Globus pallidus (tissue), 1 donor: ENCODE measurements at regions not wholly inside any gene's neighbourhood (a gene's known extent, or its start where the extent isn't known, plus 50 kb on each side); places are given as distances from the start of the nearest gene placed in this dataset.
"Not testable (repeated sequence)": the region's sequence is repeated elsewhere in the genome, so short reads cannot be mapped to it uniquely, and the experiment has no call there.

ENCODE experiments used
- DNase-seq: peaks from one replicate; pipeline ENCODE4 v3.0.0-alpha.2; 2015; ENCODE audit warnings: low spot score

DNA sequence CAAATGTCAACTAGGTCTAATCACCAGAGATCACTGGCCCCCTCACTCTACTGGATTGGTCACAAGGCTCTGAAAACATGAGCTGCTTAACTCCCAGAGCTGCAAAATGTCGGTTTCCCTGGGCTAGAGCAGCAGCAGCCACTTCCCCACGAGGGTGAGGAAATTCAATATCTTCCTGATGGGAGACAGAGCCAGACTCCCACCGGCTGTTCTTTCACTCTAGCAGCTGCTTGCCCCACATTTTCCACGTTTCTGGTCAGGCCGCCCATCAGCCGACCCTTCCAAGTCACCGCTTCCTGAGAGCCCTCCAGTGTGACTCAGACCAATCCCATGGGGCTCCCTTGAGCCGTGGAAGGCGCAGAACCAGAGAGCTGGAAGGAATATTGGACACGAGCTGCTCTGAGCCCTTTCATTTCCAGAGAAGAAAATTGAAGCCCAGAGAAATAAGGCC lies 227.0 kb downstream of the ADAMTS15 start:
- DNase-seq = no peak

GRCh38 chr11:130675917-130676316 lies 227.5 kb downstream of the ADAMTS15 start:
- DNase-seq = no peak

GRCh38 chr11:130677486-130678153 lies 229.2 kb downstream of the ADAMTS15 start:
- DNase-seq = no peak

- DNase-seq = no peak
These were observed 230.8 kb downstream of the ADAMTS15 start for GRCh38 chr11:130679247-130679646.

- DNase-seq = not testable (repeated sequence)
These were observed 233.8 kb downstream of the SNX19 start for GRCh38 chr11:130682471-130682870.

DNA sequence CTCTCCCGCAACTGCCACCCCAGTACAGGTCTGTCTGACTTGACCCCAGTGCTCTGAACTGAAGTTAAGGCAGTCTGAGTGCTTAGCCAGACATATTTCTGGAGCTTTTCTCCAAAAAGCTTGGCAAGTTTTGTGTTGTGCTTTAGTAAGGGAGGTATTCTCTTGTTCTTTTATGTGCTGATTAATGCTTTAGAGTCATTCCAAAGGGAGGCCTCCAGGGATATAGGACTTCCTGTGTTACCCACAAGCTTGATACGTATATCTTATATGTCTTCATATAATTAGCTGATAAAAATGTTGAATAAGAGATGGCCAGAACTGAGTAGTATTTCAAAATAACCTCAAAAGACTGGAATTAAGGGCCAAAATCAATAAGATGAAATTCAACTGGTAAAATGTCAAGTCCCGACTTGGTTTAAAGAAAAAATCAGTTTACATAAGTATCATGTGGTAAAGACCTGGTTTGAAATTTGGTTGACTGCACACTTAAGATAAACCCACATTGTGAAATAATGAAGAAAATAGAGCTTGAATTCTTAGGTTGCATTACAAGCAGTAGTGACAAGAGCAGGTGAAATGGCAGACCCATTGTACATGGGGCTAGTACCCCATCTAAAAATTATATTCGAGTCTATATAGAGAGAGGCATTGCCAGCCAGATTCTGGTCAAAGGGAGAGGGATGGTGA lies 226.9 kb downstream of the SNX19 start:
- no peak for DNase-seq

GRCh38 chr11:130691581-130691980 lies 224.7 kb downstream of the SNX19 start:
- DNase-seq = no peak

GRCh38 chr11:130692220-130692619 lies 224.1 kb downstream of the SNX19 start:
- DNase-seq = no peak

DNA sequence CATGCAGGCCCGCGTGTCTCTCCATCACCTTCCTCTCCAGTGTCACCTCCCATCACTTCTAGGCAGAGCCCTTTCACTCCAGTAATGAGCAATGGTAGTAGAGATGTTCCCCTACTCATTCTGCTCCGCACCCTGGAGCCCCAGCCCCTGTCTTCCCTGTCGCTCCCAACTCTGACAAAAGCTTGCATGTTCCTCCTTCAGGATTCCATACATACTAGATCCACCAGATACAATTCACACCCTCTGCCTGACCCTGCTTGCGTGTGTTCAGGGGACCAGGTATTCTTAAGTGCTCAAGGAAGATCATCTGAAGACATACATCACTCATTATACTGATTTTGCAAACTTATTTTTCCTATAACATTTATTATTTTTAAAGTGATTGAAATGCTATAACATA lies 222.7 kb downstream of the SNX19 start:
- no peak for DNase-seq

DNA sequence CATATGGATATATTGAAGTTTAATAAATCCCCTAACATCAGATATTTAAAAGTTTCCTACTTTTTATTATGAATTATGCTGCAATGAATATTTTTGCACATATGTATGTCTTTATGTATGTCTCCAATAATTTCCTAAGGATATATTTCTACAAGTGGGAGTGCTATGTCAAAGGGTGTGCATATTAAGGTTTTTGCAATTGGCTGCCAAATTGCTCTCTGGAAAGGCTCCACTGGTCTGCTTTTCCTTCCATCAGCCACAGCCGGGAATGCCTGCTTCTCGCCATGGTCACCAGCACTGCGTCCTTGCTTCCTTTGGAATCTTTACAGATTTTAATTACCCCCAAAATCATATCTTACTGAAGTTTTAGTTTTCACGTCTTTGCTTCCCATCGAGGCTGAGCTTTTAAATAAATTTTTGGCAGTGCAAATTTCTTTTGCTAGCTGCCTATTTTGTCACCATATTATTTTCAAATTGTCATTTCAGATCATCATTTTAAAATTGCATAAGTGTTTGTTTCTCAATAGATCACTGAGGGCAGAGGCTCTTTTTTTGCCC lies 221.7 kb downstream of the SNX19 start:
- no peak for DNase-seq

DNA sequence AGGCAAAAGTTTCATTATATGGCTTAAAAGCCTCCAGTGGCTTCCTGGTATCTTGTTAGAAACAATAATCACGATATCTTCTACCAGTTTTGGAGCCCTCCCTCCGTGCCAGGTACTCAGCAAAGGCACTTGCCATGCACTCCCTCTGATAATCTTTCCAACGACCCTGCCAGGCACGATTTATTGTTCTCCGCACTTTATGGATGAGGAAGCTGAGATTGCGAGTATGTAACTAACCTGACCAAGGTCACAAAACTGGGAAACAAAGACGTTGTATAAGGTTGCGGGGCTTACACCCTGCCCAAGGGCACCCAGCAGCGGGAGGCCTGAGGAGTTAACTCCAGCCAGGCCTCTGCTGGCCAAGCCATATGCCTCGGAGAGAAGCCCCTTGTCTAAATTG lies 218.1 kb downstream of the SNX19 start:
- no peak for DNase-seq

- DNase-seq = no peak
These were observed 216.7 kb downstream of the SNX19 start for GRCh38 chr11:130699561-130699960.

GRCh38 chr11:130700092-130700491 lies 216.2 kb downstream of the SNX19 start:
- no peak for DNase-seq

DNA sequence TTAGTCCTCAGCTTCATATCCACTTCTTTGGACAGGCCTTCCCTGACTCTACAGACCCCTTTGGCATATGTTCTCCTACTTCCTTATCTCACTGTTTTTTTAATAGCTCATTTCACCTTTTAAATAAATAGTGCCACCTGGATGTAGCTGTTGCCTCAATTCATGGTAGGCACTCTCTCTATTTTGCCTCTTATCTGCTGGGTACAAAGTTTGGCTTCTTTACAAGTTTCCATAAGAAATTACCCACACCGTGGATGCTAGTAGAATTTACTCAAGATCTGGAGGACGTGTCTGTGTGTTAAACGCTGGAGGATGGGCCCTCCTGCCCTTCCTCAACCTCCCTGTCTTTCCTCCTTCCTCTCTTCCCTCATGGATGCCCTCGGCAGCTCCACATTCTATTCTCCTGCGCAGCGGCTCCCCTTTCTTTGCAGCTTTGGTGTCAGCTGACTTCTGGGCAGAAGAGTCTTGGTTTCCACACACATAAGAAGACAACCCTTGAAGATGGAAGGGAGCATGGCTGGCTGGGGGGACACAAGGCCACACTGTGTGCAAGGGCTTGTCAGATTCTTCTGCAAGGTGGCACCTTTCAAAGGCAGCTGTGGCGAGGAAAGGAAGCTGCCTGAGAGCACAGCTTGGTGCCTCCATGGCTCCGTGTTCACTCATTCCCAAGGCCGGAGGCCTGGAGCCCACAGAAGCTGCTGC lies 212.6 kb downstream of the SNX19 start:
- DNase-seq = no peak

DNA sequence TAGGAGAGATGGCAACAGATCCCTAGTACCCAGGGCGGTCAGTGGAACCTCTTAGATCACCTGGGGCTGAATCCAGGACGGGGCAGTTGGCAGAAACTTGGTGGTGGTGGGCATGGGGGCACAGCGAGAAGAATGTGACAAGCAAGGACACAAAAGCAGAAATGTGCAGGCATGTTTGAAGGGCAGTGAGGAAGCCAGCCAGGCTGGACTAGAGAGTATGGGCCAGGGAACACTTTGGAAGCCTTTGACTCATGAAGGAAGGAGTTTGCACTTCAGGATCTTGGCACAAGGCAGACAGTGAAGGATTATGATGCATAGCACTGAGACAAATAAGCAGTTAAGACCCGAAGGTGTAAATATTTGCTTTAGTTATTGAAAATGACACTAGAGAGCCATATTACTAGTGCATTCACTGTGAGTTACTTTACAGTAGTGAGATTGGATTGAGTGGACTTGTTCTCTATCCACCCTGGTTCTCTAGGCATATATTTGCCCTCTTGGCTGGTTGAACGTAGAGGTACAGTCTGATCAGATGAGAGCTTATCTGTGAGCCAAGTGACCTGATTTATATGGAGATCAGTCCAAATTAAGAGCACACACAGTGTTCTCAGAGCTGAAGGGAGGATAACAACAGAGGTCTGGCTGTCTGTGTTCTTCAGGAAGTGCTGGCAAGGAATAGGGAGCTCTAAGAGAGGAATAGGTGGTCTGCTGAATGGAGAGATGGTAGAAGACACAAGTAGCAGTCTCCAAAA lies 210.4 kb downstream of the SNX19 start:
- no peak for DNase-seq

DNA sequence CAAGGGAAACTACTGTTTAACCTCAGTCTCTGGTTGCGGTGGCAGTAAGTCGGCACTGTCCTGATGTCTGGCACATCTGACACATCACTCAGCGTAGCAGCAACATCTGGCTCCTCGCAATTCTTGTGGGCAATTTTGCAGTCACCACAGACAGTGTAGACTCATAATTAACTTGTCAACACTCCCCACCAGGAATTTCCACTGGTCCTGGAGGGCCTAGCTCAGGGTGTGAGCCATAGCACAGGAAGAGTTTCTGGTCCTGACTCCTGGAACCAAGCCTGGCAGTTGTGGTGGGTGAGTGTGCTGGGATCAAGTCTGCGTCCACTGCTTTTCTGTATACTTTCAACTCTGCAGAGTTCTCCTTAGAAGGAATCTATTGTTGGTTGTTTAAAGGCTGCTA lies 209.7 kb downstream of the SNX19 start:
- DNase-seq = no peak

- no peak for DNase-seq
These were observed 209.1 kb downstream of the SNX19 start for GRCh38 chr11:130707217-130707616.

GRCh38 chr11:130709531-130709930 lies 206.7 kb downstream of the SNX19 start:
- no peak for DNase-seq

DNA sequence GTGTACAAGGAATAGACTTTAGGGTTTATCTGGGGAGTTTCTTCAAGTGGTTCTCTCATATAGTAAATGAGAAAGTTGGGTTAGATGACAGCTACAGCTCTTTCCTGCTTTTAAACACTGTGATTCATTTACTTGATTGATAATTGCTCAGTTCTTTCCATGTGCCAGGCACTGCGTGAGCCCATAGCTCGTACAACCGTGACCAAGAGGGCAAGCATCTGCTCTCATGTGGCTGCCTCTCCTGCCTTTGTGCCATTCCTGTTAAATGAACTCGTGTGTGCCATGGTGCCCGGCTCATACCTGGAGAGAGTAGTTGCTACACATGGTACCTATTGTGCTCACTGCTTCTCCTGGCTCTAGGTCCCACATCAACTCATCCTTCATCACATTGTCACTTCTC lies 206.3 kb downstream of the SNX19 start:
- no peak for DNase-seq

DNA sequence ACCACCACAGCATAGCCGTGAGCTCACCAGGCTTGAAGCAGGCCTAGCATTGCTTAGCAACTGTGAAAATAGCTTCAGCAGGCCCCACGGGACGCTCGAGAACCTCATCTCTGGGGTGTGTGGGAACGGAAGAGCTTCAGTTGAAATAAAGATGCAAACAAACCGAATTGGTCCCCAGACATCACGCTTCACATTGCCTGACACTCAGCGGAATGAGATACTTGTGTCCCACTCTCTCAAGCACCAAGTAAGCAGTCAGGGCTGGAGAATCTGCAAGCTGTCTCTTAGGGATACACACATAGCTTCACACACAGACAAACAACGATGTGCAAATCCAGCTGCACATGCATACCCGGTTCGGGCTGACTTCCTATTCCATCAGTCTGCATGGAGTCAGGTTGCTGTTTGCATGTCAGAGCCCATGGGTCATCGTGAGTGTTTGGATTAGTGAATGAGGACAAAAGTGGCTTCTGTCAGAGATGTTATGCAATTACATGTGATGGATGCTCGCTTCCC lies 205.7 kb downstream of the SNX19 start:
- DNase-seq = no peak

DNA sequence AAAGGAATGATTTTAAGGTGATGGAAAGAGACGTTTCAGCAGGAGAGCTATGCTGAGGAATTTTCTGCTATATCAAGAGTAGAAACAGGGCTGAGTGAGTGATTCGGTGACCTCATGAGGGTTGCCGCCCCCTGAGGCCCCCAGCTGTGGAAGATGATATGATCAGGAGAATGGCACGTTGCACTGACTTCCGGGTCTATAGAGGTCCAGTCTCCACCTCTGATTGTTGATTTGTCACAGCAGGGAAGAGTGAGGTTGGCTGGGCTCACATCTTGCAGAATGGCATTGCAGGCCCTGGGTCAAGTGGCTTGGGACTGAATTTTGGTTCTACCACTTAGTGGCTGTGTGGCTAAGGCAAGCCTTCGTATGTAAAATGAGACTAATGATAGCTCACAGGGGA lies 205.1 kb downstream of the SNX19 start:
- no peak for DNase-seq

DNA sequence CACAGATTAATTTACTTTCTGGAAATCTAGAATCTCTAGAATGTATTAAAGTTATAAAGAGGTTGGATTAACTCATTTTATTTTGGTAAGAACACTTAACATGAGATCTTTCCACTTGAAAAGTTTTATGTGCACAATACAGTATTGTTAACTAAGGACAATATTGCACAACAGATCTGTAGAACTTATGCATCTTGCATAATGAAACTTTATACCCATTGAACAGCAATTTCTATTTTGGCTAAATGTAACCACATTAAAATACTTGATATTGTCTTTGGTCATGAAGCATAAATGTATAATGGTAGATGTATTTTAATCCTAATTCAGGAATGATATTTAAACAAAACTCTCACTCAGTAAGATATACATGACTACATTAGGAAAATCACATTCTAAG lies 203.8 kb downstream of the SNX19 start:
- no peak for DNase-seq
